Inflammatory macrophage treated with lipopolysaccharide for 1 hour (primary cell): ENCODE measurements at regions not wholly inside any gene's neighbourhood (a gene's known extent, or its start where the extent isn't known, plus 50 kb on each side); places are given as distances from the start of the nearest gene placed in this dataset.

Experiments
- DNase-seq, 2 donors: peaks; one replicate each; pipeline ENCODE4 v3.0.0-alpha.2; 2020 to 2022

- DNase-seq = no peak
These were observed 654.9 kb upstream of the PKN2 start for GRCh38 chr1:88029142-88029541.

DNA sequence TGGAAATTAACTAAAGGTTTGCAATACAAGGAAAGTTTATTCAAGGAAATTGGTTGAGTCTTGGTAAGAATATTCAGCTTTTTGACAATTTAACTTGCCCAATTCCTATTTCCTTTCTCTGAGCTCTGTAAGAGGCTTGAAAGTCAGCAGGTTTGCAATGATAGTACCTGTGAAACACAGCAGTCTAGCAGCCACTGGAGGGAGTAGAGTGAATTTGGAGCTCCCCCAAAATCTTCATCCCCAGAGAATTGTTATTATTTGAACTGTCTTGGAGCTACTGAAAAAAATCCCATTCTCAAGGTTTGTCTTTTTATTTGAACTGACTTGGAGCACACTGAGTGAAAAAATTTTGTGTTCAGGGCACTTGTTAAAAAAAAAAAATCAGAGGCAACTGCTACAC, 654.2 kb upstream of the PKN2 start:
- DNase-seq = no peak

DNA sequence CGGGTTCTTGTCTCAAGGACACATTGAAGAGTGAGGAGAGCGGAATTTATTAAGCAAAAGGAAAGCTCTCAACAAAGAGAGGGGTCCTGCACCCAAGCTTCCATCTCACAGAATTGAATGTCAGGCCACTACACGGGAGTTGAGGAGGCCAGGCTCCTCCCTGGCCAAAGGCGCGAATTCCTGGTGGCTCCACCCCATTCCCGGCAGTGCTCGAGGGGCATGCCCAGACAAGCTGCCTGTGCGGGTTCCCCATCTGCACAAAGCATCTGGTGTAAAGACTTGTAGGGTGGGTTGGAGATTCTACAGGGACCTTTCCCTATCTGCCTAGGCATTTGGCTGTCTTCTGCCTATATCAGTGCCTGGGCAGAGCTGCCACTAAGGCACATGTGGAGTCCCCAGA, 648.5 kb upstream of the PKN2 start:
- no peak for DNase-seq

- DNase-seq = no peak
These were observed 647.6 kb upstream of the PKN2 start for GRCh38 chr1:88036345-88037014.

DNA sequence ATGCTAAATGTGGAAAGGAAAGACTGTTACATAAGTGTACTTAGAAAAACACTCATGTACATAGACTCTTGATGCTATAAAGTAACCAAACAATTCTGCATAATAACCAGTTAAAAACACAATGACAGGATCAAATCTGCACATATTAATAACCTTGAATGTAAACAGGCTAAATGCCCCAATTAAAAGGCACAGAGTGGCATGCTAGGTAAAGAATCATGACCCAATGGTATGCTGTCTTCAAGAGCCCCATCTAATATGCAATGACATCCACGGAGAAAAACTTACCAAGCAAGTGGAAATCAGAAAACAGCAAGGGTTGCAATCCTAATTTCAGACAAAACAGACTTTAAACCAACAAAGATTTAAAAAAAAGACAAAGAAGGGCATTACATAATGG, 644.8 kb upstream of the PKN2 start:
- DNase-seq = no peak

- peak in 1 of 2 donors; percentile 19 for DNase-seq
These were observed 640.2 kb upstream of the PKN2 start for GRCh38 chr1:88043834-88044233.

DNA sequence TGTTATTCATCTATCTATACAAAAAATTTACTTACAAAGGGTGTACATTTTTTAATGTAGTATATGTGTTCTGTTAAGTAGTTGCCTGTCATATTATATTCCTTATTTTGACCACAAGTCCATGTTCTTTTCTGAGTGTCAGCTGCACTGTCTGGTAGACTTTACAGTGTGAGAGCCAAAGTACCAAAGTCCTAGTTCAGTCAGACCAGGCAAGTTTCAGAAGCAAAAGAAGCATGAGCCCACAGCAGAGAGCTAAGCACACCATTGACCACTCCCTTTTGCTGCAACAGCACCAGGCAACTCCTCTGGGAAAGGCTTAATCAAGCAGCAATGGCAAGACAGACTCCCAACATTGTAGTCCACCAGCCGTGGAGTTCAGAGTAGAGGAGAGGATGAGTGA, 631.9 kb upstream of the PKN2 start:
- no peak for DNase-seq

DNA sequence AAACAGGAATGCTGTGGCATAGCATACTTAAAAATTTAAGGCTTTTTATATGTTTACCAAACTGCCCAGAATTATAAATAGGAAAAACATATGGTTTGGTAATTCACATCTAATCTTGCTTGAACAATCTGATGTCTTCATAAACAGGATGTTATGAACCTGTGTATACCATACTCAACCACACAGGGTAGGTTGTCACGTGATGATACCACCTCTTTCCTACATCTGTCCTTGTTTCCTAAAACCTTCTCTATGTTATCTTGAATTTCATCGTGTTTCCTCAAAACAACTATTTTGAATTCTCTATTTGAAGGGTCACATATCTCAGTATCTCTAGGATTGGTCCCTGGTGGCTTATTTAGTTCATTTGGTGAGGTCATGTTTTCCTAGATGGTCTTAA, 631.0 kb upstream of the PKN2 start:
- DNase-seq = no peak

DNA sequence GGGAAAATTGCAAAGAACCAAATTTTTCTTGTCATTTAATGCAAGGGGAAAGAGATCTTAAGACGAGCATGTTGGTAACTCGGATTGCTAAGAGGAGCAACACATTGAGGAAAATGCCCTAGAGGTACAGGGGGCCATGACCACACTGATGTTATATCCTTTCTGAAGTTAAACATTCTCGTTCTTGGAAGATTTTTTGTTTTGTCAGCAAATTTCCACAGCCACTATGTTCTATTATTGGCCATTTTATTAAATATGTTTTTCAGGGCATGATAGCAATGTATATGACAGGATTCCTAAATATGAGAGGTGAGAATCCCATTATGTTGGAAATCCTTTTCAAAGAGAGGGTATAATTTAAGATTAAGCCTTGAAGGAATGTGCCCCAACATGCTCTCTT, 627.2 kb upstream of the PKN2 start:
- no peak for DNase-seq

DNA sequence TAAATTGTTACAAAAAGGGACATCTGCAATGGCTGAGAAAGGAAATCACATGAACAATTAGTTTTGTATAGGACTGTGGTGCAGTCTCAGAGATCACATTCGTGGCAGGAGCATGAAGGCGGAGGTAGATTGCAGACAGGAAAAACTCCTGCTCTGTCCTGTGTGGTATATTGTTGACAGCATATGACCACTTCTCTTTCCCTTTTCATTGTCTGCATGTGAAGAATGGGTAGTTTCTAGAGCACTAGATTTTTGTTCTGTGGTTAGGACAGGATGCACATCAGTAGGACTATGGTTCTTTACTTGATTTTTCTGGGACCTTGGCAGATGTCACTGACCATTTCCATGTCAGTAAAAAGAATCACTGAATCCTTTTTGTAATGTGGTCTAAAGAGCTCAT, 625.9 kb upstream of the PKN2 start:
- DNase-seq = no peak

DNA sequence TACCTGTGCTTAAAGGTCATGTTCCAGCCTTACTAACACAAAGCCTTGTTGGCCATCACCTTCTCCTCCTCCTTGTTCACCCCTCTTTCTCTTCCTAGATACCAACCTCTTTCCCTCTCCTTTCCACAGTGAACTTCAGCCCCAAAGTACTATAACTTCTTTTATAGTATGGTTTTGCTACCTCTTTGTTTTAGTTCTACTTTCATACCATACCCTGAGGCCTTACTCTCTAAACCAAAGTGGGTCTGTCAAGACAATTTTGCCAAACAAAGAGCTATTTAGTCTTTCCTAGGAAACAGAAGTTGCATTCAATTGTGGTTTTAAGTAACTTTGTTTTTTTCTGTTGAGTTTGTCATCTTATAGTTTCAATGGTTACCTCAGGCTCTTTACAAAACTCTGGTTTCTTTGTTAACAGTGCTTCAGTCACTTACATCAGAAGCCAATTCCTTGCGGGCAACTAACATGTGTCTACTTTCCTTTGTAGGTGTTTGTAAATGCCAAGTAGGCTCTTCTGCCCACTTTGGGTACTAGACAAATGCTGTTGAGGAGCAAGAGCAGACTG, 623.9 kb upstream of the PKN2 start:
- DNase-seq = no peak

DNA sequence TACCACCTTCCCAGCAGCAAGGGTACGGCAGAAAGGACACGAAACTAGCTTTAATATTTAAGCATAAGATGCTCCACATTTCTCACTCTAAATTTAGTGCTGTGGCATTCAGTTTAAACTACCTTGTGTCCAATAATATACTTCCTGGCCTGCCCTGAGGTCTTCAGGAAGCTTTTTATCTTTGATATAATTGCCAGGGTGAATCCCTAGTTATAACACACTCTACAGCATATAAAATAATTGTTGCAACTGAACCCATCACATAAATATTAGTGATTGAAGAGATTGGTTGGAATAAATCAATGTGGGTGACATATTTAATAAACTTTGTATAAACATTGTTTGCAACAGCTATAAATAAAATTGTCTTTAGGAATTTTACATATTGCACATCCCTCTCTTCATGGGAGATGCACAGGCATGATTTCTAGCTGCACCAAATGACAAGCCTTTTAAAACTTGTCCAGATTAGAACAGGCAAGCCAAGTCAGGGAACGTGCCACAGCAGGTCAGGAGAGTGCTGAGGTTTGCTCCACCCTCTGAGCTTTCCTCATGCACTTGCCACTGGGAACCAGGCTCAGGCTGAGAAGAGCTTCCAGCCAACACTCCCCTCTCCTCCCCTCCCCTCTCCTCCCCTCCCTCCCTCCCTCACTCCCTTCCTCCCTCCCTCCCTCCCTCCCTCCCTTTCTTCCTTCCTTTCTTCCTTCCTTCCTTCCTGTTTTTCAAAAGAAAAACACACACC, 623.2 kb upstream of the PKN2 start:
- DNase-seq = no peak

DNA sequence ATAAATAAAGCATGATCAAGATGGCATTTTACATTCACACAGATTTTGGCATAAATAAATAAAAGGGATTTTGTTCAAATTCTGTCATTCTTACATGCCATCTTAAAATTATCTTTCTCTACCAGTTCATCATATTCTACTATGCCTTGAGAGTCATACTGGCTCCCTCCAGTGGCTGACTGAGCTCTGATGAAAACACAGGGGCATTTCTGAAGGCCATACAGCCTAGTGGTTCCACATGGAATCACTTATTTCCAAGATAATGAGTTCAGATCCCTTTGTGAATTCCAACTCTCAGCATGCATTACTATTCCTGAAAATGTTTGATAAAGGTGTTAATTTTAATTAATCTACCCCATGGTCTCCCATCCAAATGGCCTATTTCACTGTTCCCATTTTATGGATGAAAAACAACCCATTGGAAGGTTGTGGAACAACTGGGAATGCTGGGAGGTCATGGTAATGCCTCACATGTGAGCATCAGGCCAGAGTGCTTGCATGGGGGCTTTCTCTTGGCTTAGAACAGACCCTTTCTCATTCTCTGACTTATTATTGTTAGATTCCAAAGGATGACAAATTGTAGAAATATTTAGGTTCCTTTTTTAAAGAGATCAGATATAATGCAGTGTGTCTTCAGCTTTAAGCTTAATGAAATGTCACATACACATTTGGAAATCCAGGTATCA, 622.4 kb upstream of the PKN2 start:
- peak; percentile 4 to 14 for DNase-seq

DNA sequence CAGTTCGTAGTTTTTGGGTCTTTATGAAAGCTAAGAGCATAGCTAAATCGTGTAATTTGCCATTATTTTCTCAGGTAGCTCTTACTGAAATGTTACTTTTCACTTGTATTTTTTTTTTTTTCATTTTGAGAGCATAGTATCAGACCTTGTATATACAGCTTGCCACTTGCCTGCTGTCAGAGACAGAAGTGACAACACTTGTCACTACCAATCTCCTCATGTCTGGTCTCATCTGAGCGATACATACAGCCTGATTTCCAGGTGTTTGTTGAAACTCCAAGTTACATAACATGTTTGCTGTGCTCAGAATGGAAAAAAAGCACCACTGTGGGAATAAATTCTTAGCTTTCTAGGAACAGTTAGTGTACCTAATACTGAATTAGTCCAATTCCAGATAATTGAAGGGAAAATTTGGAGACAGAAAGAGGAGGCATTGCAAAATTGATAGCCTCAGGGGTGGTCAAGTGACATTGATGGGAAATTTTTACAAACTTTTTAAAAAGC, 621.4 kb upstream of the PKN2 start:
- DNase-seq = no peak

DNA sequence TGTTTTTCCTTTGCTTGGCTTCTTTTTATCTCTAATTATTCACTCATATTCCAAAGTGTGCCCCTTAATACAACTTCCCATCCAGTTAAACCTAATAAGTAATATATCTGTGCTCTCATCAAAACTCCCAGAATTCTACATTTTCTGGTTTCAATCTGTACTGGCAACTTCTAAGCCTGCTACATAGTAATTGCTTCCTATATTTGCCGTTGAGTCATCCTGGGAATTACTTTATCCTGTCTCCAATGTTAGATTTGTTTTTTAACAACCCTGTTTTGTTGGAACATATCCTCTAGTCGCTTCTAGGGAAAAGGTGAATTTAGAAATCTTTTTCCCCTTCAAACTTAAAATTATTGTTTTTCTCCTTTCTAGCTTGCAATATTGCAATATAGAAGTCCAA, 620.5 kb upstream of the PKN2 start:
- DNase-seq = no peak

DNA sequence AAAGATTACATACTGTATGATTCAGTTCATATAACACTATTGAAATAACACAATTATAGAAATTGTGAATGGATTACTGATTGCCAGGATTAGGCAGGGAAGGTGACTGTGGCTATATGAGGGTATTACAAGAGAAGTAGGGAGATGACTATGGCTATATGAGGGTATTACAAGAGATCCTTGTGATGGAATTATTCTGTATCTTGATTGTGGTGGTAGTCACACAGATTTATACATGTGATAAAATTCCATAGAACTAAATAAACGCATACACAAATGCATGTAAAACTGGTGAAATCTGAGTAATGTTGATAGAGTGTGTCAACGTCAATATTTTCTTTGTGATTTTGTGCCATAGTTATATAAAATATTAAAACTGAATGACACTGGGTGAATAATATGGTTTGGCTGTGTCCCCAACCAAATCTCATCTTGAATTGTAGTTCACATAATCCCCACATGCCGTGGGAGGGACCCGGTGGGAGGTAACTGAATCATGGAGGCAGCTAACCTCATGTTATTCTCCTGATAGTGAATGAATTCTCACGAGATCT, 615.6 kb upstream of the PKN2 start:
- DNase-seq = no peak

DNA sequence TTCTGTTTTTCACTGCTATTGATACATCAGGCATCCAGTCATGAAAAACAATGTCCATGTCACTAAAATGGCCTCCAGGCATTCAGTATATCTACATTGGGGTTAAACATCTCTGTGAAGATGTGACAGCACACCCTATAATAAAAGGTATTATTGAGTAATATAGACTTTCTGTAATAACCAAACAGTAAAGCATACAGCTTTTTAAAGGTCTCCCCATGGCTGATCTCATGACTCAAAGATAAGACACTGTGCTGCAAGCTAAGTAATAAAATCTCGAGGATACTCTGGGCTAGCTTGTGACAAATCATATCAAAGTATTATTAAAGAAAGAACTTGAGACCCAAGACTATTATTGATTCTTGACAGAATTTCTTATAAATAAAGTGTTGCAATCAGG, 613.1 kb upstream of the PKN2 start:
- no peak for DNase-seq

- DNase-seq = no peak
These were observed 609.4 kb upstream of the PKN2 start for GRCh38 chr1:88074661-88075060.

GRCh38 chr1:88075813-88076212, 608.3 kb upstream of the PKN2 start:
- DNase-seq = no peak

- DNase-seq = no peak
These were observed 605.0 kb upstream of the PKN2 start for GRCh38 chr1:88079036-88079435.

DNA sequence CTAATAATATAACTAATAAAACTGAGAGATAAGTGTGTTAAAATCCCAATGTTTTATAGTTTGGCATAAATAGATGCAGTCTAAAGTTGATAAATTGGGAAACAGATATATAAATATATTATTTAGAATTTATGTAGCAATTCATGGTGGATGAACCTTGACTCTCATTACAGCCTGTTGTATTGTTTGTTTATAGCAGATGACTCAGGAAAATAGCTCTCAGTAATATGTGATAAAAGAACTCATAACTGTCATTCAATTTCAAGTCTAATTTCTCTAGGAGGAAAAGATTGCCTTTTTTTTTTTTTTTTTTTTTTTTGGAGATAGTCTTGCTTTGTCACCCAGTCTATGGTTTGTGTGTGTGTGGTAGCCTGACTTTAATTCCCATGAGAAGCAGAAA, 603.2 kb upstream of the PKN2 start:
- no peak for DNase-seq

DNA sequence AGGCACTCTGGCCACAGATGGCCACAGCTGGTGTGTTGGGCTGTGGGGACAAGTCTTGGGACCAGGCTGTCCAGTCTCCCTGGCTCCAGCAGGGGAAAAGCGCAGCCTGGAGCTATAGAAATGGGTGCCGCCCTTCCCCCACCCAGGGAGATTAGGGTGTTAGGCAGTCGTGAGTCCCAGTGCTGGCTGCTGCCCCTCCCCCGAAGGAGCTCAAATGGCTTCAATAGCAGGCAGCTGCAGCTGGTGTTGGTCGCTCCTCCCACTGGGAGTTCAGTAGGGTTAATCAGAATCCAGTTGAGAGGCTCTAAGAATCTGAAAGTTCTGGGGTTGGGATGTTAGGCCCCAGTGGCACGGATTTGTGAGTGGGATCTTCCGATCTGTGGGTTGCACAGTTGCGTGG, 595.6 kb upstream of the PKN2 start:
- DNase-seq = no peak

DNA sequence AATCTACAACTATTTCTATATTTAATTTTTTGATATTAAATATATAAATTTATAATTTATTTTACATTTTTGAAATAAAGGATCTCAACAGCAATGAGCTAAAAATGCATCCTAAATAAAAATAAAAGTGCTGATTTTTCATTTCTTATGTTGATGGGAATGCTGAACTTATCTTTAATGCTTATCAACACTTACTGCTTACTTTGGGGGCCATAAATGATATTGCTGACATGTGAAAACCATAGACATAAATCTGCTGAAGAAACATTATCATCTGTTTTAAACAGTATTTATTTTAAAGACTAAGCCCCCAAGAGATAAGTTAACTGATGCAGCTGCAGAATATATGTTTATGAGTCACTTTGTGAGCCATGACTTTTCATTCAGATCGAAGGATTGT, 594.1 kb upstream of the PKN2 start:
- DNase-seq = no peak
